ENCODE measurements at regions not wholly inside any gene's neighbourhood (a gene's known extent, or its start where the extent isn't known, plus 50 kb on each side); places are given as distances from the start of the nearest gene placed in this dataset.

DNA sequence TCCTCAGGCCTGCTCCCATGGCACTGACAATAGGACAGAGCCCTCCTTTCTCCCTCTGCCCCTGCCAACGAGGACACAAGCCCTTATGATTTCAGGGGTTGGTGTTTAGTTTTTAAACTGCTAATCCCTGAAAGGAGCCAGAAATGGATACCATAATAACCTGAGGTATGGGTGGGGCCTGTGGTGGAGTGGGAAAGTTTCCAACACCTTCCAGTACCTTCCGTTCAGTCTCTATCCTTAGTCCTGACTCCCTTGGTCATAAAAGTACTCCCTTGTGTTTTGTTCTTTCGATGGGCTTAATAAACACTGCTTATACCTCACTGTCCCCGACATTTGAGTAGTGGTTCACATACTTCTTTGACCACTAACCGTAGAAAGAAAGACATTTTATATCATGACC lies 141.8 kb upstream of the MAGI3 start:
- TF ChIP-seq, protein P1, sequence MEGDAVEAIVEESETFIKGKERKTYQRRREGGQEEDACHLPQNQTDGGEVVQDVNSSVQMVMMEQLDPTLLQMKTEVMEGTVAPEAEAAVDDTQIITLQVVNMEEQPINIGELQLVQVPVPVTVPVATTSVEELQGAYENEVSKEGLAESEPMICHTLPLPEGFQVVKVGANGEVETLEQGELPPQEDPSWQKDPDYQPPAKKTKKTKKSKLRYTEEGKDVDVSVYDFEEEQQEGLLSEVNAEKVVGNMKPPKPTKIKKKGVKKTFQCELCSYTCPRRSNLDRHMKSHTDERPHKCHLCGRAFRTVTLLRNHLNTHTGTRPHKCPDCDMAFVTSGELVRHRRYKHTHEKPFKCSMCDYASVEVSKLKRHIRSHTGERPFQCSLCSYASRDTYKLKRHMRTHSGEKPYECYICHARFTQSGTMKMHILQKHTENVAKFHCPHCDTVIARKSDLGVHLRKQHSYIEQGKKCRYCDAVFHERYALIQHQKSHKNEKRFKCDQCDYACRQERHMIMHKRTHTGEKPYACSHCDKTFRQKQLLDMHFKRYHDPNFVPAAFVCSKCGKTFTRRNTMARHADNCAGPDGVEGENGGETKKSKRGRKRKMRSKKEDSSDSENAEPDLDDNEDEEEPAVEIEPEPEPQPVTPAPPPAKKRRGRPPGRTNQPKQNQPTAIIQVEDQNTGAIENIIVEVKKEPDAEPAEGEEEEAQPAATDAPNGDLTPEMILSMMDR (conservative IDR thresholded peaks at IDR 0.05; ENCODE audit: low read depth, low read length), result no peak
- no peak for TF ChIP-seq EZH2 (IDR thresholded peaks at IDR 0.05; ENCODE audit: borderline replicate concordance, low read depth, low read length, poor library complexity, severe bottlenecking)
